K562 (cell line): ENCODE measurements at regions not wholly inside any gene's neighbourhood (a gene's known extent, or its start where the extent isn't known, plus 50 kb on each side); places are given as distances from the start of the nearest gene placed in this dataset.

Experiments used
- ATAC-seq: fragments of 200-7000 bp; cut with Tn5 transposase; 3 replicates; pipeline ENCODE4 v1.9.1; 2020; ENCODE audit warnings: moderate library complexity
- BruUV-seq: library from RNA; stranded (reverse); fragments of 400-500 nt; replicated peaks from 2 replicates; lab custom pipeline; 2021; lab: Mats Ljungman, UMichigan
- CTCF ChIA-PET: fragments of 300-600 bp; formaldehyde crosslinking; extraction: SDS; loops from one replicate; lab custom pipeline; 2021; ENCODE audit warnings: low intra/inter-chr PET ratio; lab: Yijun Ruan, JAX
- POLR2A ChIA-PET: fragments of 300-600, 350-650 bp; sonication (Branson Sonifier 250); formaldehyde crosslinking; extraction: SDS; loops from one replicate; lab custom pipeline; 2021; ENCODE audit warnings: antibody characterized with exemption, inconsistent platforms; lab: Yijun Ruan, JAX
- DNase-seq, 4 experiments: peaks; one replicate each; pipeline versions ENCODE4 v3.0.0 to v3.0.0-alpha.2; 2011 to 2018; ENCODE audit warnings: low spot score in 3 of 4, mixed read lengths in 3 of 4; ENCODE audit errors: extremely low read depth in 1 of 4
- FAIRE-seq: peaks from 2 replicates; lab custom pipeline; 2011; peaks lifted over from hg19 to GRCh38; lab: Jason Lieb, UNC
- H2AFZ ChIP-seq: 2 replicates; pipeline ENCODE4 v1.6.0; 2011; ENCODE audit warnings: low read depth, low read length, control low read depth, inconsistent platforms
- H3K27ac ChIP-seq: fragments of 200-600 bp; 3 replicates; pipeline ENCODE4 v1.8.0; 2011; ENCODE audit warnings: low read depth, mild to moderate bottlenecking, control low read depth, inconsistent platforms, low read length, moderate library complexity, mixed read lengths; ENCODE audit errors: extremely low read depth
- H3K27me3 ChIP-seq, 2 experiments: fragments of 300-600 bp in 1 of 2; 2 replicates in 1 of 2; 3 replicates in 1 of 2; pipeline versions ENCODE4 v1.6.0 to v1.8.0; 2011; ENCODE audit warnings: inconsistent platforms in 2 of 2, low read length in 2 of 2, mild to moderate bottlenecking in 1 of 2, mixed read lengths in 1 of 2, moderate library complexity in 1 of 2; ENCODE audit not compliant: control insufficient read depth in 2 of 2, insufficient read depth in 2 of 2
- H3K36me3 ChIP-seq: fragments of 300-600 bp; 3 replicates; pipeline ENCODE4 v1.8.0; 2011; ENCODE audit warnings: mild to moderate bottlenecking, low read length, inconsistent platforms; ENCODE audit not compliant: control insufficient read depth, insufficient read depth
- H3K4me1 ChIP-seq, 2 experiments: fragments of 200-600 bp in 1 of 2; replicated peaks in 1 of 2; 2 replicates in 1 of 2; 3 replicates in 1 of 2; pipeline versions ENCODE4 v1.5.1 to v1.8.0; 2011; ENCODE audit warnings: inconsistent platforms in 2 of 2, low read length in 2 of 2, mild to moderate bottlenecking in 1 of 2, mixed read lengths in 1 of 2, moderate library complexity in 1 of 2; ENCODE audit not compliant: control insufficient read depth in 2 of 2, insufficient read depth in 2 of 2
- H3K4me2 ChIP-seq: 2 replicates; pipeline ENCODE4 v1.6.1; 2011; ENCODE audit warnings: low read length, control low read depth, inconsistent platforms, mixed read lengths; ENCODE audit not compliant: insufficient read depth
- H3K4me3 ChIP-seq: fragments of 200-600 bp; sonication (generic), shearing (Covaris generic); 2 replicates; pipeline ENCODE4 v1.5.1; 2016; ENCODE audit warnings: control low read depth, inconsistent platforms
- H3K79me2 ChIP-seq: fragments of 200-600 bp; 3 replicates; pipeline ENCODE4 v1.8.0; 2011; ENCODE audit warnings: low read length, inconsistent platforms; ENCODE audit not compliant: control insufficient read depth, insufficient read depth
- H3K9ac ChIP-seq, 2 experiments: 2 replicates each; pipeline versions ENCODE4 v1.6.0 to v1.6.1; 2011; ENCODE audit warnings: low read depth in 2 of 2, low read length in 2 of 2, control low read depth in 1 of 2, inconsistent platforms in 1 of 2, mild to moderate bottlenecking in 1 of 2, mixed read lengths in 1 of 2; ENCODE audit not compliant: insufficient read depth in 1 of 2
- H3K9me1 ChIP-seq: one replicate; pipeline ENCODE4 v1.6.0; 2011; ENCODE audit warnings: inconsistent platforms, mild to moderate bottlenecking, low read length, moderate library complexity; ENCODE audit not compliant: control insufficient read depth, insufficient read depth
- H3K9me3 ChIP-seq: replicated peaks from 2 replicates; pipeline ENCODE4 v1.5.1; 2011; ENCODE audit warnings: low read depth, low read length, inconsistent platforms; ENCODE audit not compliant: control insufficient read depth, insufficient read depth
- H4K20me1 ChIP-seq: replicated peaks from 2 replicates; pipeline ENCODE4 v1.6.1; 2011; ENCODE audit warnings: low read length, inconsistent platforms, mixed read lengths; ENCODE audit not compliant: control insufficient read depth, insufficient read depth
- ASH1L ChIP-seq: fragments of 450-650 bp; IDR thresholded peaks from 2 replicates; pipeline ENCODE4 v1.6.1; 2018; ENCODE audit warnings: borderline replicate concordance, mild to moderate bottlenecking, low read depth; ENCODE audit not compliant: partially characterized antibody
- DIDO1 ChIP-seq: fragments of 450-650 bp; IDR thresholded peaks from 2 replicates; pipeline ENCODE4 v1.6.1; 2016; ENCODE audit warnings: low read depth, missing biosample characterization, missing genetic modification characterization
- FOXA1 ChIP-seq: fragments of 450-650 bp; IDR thresholded peaks from 2 replicates; pipeline ENCODE4 v1.6.1; 2016; ENCODE audit warnings: mild to moderate bottlenecking, borderline replicate concordance
- GABPB2 ChIP-seq: fragments of 250-450 bp; sonication (Bioruptor Pico); conservative IDR thresholded peaks from 2 replicates; pipeline ENCODE4 v1.5.1; 2021; ENCODE audit warnings: mild to moderate bottlenecking
- HLTF ChIP-seq: fragments of 450-650 bp; IDR thresholded peaks from 2 replicates; pipeline ENCODE4 v1.6.1; 2016
- NCOR1 ChIP-seq: fragments of 450-650 bp; IDR thresholded peaks from 2 replicates; pipeline ENCODE4 v1.6.1; 2016; ENCODE audit warnings: mild to moderate bottlenecking, moderate library complexity
- NR2C1 ChIP-seq, 2 experiments: fragments of 450-650 bp; IDR thresholded peaks; 2 replicates each; pipeline ENCODE4 v1.6.1; 2017; ENCODE audit warnings: mild to moderate bottlenecking in 2 of 2, antibody characterized with exemption in 1 of 2, inconsistent platforms in 1 of 2, missing compliant biosample characterization in 1 of 2, missing genetic modification characterization in 1 of 2
- OTX1 ChIP-seq: fragments of 450-650 bp; formaldehyde crosslinking; IDR thresholded peaks from 2 replicates; pipeline ENCODE4 v1.4.0; 2022; ENCODE audit warnings: mild to moderate bottlenecking
- PML ChIP-seq: IDR thresholded peaks from 2 replicates; pipeline ENCODE4 v1.6.1; 2012; ENCODE audit warnings: low read length, inconsistent platforms
- RERE ChIP-seq: sonication (generic); formaldehyde crosslinking; IDR thresholded peaks from 2 replicates; pipeline ENCODE4 v1.8.0; 2023; ENCODE audit warnings: missing genetic modification reagents, mild to moderate bottlenecking, borderline replicate concordance
- ZFP30 ChIP-seq: fragments of 250-450 bp; sonication (Bioruptor Pico); IDR thresholded peaks from 2 replicates; pipeline ENCODE4 v1.8.0; 2022; ENCODE audit warnings: moderate library complexity, mild to moderate bottlenecking, inconsistent platforms, borderline replicate concordance
- ZNF324 ChIP-seq: fragments of 250-450 bp; sonication (Bioruptor Pico); IDR thresholded peaks from 2 replicates; pipeline ENCODE4 v1.4.0; 2020; ENCODE audit warnings: mild to moderate bottlenecking
- WGBS: fragments of 100-300 bp; shearing (Covaris generic); methylation state at CpG from one replicate; pipeline ENCODE4 v1.1.6; 2016; ENCODE audit warnings: low coverage, mixed read lengths; ENCODE audit not compliant: insufficient coverage; ENCODE audit errors: missing lambda C conversion rate; 5-methylcytosine and 5-hydroxymethylcytosine counted together
- in situ Hi-C: fragments of 300-500 bp; cut with MboI; formaldehyde crosslinking; loops from 4 replicates; pipeline ENCODE4 v1.15.0; 2018; ENCODE audit warnings: inconsistent platforms, mixed read lengths
- intact Hi-C: fragments of 100-400 bp; cut with micrococcal nuclease; formaldehyde crosslinking; loops from 2 replicates; pipeline ENCODE4 v1.14.2; 2022
- TF ChIP-seq, protein P1 (sequence below): fragments of 450-650 bp; formaldehyde crosslinking; IDR thresholded peaks from 2 replicates; pipeline ENCODE4 v1.4.0; 2020; ENCODE audit warnings: mild to moderate bottlenecking, mixed read lengths
- TF ChIP-seq, protein P2 (sequence below): fragments of 200-800 bp; sonication (Bioruptor generic); IDR thresholded peaks from 2 replicates; pipeline ENCODE4 v1.6.1; 2017; ENCODE audit warnings: missing genetic modification characterization, missing compliant biosample characterization

DNA sequence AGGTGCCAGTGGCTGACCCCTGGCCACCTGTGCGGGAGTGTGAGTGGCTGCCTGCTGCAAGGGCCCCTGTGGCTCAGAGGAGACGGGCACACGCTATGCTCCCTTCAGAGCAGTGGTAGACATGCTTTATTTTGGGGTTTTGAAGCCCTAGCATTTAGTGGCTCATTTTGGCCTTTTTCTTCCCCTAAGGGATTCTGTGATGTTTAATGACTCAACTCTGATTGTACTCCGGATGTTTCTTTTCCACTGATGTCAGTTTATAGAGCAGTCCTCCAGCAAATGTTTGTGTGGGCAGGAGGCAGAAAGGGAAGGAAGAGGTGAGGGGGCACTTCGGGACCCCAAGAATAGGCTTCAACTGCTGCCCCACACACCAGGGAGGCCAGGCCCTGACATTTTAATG is 288.9 kb upstream of the C2CD4B start (continued):
- TF ChIP-seq ASH1L (no peak), NR2C1 (IDR thresholded peaks at IDR 0.05) (no peak), NR2C1 (tag; IDR thresholded peaks at IDR 0.05) (no peak), RERE (no peak)
- TF ChIP-seq, all 486 proteins: peak for 0

DNA sequence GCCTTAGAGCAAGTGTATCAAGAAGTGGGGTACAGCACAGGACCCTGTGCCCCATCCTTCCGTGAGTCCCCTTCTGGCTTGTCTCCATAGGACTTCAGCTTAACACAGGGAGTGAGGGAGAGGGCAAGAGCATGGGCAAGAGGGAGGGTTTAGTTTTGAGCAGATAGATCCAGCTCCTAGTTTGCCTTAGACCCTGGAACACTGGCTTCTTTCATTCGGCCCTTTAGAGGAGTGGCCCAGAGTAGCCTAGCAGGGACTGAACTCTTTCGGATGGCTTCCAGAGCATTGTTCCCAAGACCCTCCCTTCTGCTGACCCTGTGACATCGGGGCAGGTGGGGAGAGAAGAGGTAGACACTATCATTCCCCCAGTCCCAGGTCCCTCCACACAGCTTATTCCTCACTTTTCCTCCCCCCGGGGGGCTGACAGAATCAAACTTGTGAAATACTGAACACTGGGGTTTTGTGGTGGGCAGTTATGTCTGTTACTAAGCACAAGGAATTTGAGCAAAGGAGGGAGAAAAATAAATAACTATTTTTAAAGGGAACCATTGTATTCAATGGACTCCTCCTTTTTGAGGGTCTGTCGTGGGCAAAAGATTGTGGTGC is 289.6 kb upstream of the C2CD4B start:
- H3K9me3 ChIP-seq: no peaks in the 10 kb centered on the region
- CTCF ChIA-PET: no interaction called here
- no peak overlapping the region for H2AFZ ChIP-seq
- POLR2A ChIA-PET: no interaction called here
- no peaks in the 10 kb centered on the region for H3K36me3 ChIP-seq
- no peak for FAIRE-seq
- H3K79me2 ChIP-seq: no peaks in the 10 kb centered on the region
- intact Hi-C loops (no loop called here), in situ Hi-C loops (no loop called here)
- BruUV-seq: no TSS peak
- no peaks in the 10 kb centered on the region for H3K9me1 ChIP-seq
- DNase-seq: no peak
- H3K4me3 ChIP-seq: no peak overlapping the region
- H3K9ac ChIP-seq: no peak overlapping the region
- no peak overlapping the region for H3K4me2 ChIP-seq
- peaks cover 22 to 57% of the 10 kb centered on the region in 2 experiments; a peak in 3 of 5 replicates for H3K27me3 ChIP-seq
- 4% methylated on average over 5 of the region's 6 CpGs for WGBS
- H3K27ac ChIP-seq: no peak overlapping the region
- H4K20me1 ChIP-seq: 0 out of 2 replicates have a peak, but pooled peaks cover 4% of the 10 kb centered on the region
- ATAC-seq: no peak
- H3K4me1 ChIP-seq: no peaks in the 10 kb centered on the region
- no peak for TF ChIP-seq ZNF324 (CRISPR knock-in tag)
- no peak for TF ChIP-seq GABPB2
- TF ChIP-seq HLTF: no peak
- no peak for TF ChIP-seq ZFP30
- TF ChIP-seq FOXA1: no peak
- TF ChIP-seq, protein P1, sequence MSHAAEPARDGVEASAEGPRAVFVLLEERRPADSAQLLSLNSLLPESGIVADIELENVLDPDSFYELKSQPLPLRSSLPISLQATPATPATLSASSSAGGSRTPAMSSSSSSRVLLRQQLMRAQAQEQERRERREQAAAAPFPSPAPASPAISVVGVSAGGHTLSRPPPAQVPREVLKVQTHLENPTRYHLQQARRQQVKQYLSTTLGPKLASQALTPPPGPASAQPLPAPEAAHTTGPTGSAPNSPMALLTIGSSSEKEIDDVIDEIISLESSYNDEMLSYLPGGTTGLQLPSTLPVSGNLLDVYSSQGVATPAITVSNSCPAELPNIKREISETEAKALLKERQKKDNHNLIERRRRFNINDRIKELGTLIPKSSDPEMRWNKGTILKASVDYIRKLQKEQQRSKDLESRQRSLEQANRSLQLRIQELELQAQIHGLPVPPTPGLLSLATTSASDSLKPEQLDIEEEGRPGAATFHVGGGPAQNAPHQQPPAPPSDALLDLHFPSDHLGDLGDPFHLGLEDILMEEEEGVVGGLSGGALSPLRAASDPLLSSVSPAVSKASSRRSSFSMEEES (CRISPR knock-in tag): no peak
- no peak for TF ChIP-seq DIDO1 (tag)
- TF ChIP-seq, protein P2, sequence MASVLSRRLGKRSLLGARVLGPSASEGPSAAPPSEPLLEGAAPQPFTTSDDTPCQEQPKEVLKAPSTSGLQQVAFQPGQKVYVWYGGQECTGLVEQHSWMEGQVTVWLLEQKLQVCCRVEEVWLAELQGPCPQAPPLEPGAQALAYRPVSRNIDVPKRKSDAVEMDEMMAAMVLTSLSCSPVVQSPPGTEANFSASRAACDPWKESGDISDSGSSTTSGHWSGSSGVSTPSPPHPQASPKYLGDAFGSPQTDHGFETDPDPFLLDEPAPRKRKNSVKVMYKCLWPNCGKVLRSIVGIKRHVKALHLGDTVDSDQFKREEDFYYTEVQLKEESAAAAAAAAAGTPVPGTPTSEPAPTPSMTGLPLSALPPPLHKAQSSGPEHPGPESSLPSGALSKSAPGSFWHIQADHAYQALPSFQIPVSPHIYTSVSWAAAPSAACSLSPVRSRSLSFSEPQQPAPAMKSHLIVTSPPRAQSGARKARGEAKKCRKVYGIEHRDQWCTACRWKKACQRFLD (CRISPR knock-in tag): no peak
- TF ChIP-seq NCOR1: no peak
- no peak for TF ChIP-seq PML
- TF ChIP-seq OTX1 (CRISPR knock-in tag): no peak
